Esophagus (tissue), 2 donors: ENCODE measurements at regions not wholly inside any gene's neighbourhood (a gene's known extent, or its start where the extent isn't known, plus 50 kb on each side); places are given as distances from the start of the nearest gene placed in this dataset.

Source experiments
- H3K27ac ChIP-seq, 2 donors: one replicate each; pipeline ENCODE4 v1.5.1; 2013; ENCODE audit warnings: low read depth in 2 of 2, mild to moderate bottlenecking in 2 of 2, inconsistent platforms in 1 of 2, low read length in 1 of 2, moderate library complexity in 1 of 2
- H3K27me3 ChIP-seq, 2 donors: one replicate each; pipeline ENCODE4 v1.6.1; 2013; ENCODE audit warnings: low read length in 2 of 2, control low read depth in 1 of 2, mild to moderate bottlenecking in 1 of 2; ENCODE audit not compliant: insufficient read depth in 2 of 2, control insufficient read depth in 1 of 2
- H3K36me3 ChIP-seq, 2 donors: one replicate each; pipeline ENCODE4 v1.6.1; 2013; ENCODE audit warnings: low read length in 1 of 2; ENCODE audit not compliant: control insufficient read depth in 2 of 2, insufficient read depth in 2 of 2
- H3K4me1 ChIP-seq, 2 donors: one replicate each; pipeline ENCODE4 v1.6.1; 2013; ENCODE audit warnings: low read length in 1 of 2; ENCODE audit not compliant: control insufficient read depth in 2 of 2, insufficient read depth in 2 of 2
- H3K4me3 ChIP-seq, 2 donors: one replicate each; pipeline ENCODE4 v1.5.1; 2013; ENCODE audit warnings: low read length in 2 of 2, mild to moderate bottlenecking in 2 of 2, low read depth in 1 of 2, moderate library complexity in 1 of 2
- H3K9me3 ChIP-seq, 2 donors: one replicate each; pipeline ENCODE4 v1.6.1; 2013; ENCODE audit warnings: mild to moderate bottlenecking in 2 of 2, low read depth in 1 of 2, low read length in 1 of 2, moderate library complexity in 1 of 2; ENCODE audit not compliant: control insufficient read depth in 2 of 2, insufficient read depth in 1 of 2
- WGBS, 2 donors: extraction: QIAGEN DNeasy Blood & Tissue Kit; methylation state at CpG; one replicate each; pipeline ENCODE4 v1.1.7; 2013; 5-methylcytosine and 5-hydroxymethylcytosine counted together
- donor health status: healthy with polysubstance abuse.
- donor health status: Bipolar disorder and iron deficiency.

GRCh38 chr12:19749906-19750574 is 310.7 kb downstream of the AEBP2 start:
- H3K27me3 ChIP-seq = no peaks in the 10 kb centered on the region
- no peaks in the 10 kb centered on the region for H3K4me1 ChIP-seq
- WGBS, 2 donors = 68 to 69% methylated on average over 7 of the region's 7 CpGs
- H3K4me3 ChIP-seq = no peak overlapping the region
- no peaks in the 10 kb centered on the region for H3K36me3 ChIP-seq
- H3K27ac ChIP-seq = no peak overlapping the region
- no peaks in the 10 kb centered on the region for H3K9me3 ChIP-seq

GRCh38 chr12:19751078-19751477 is 311.8 kb downstream of the AEBP2 start:
- no peaks in the 10 kb centered on the region for H3K9me3 ChIP-seq
- H3K27ac ChIP-seq = no peak overlapping the region
- no peaks in the 10 kb centered on the region for H3K27me3 ChIP-seq
- H3K4me1 ChIP-seq = no peaks in the 10 kb centered on the region
- no peak overlapping the region for H3K4me3 ChIP-seq
- H3K36me3 ChIP-seq = no peaks in the 10 kb centered on the region
- WGBS, 2 donors = 91 to 95% methylated on average over 1 of the region's 1 CpG

- no peak overlapping the region for H3K27ac ChIP-seq
- WGBS, 2 donors = 83 to 89% methylated on average over 3 of the region's 3 CpGs
These were observed 313.4 kb downstream of the AEBP2 start for GRCh38 chr12:19752712-19753111.

GRCh38 chr12:19755136-19755535 is 315.8 kb downstream of the AEBP2 start:
- Histone ChIP-seq H3K4me1 (no peaks in the 10 kb centered on the region), H3K9me3 (no peaks in the 10 kb centered on the region), H3K4me3 (no peak overlapping the region), H3K27ac (no peak overlapping the region), H3K27me3 (no peaks in the 10 kb centered on the region), H3K36me3 (no peaks in the 10 kb centered on the region)
- WGBS, 2 donors = 88 to 93% methylated on average over 2 of the region's 2 CpGs

More at GRCh38 chr12:19752712-19753111, 313.4 kb downstream of the AEBP2 start:
- no peaks in the 10 kb centered on the region for H3K9me3 ChIP-seq
- no peaks in the 10 kb centered on the region for H3K27me3 ChIP-seq
- H3K4me1 ChIP-seq = no peaks in the 10 kb centered on the region
- H3K4me3 ChIP-seq = no peak overlapping the region
- no peaks in the 10 kb centered on the region for H3K36me3 ChIP-seq

- WGBS, 2 donors = 40 to 46% methylated on average over 7 of the region's 7 CpGs
- H3K4me1 ChIP-seq = no peaks in the 10 kb centered on the region
- no peaks in the 10 kb centered on the region for H3K9me3 ChIP-seq
- no peaks in the 10 kb centered on the region for H3K27me3 ChIP-seq
- H3K4me3 ChIP-seq = no peak overlapping the region
- no peak overlapping the region for H3K27ac ChIP-seq
- no peaks in the 10 kb centered on the region for H3K36me3 ChIP-seq
These were observed 318.1 kb downstream of the AEBP2 start for GRCh38 chr12:19757317-19757877.

GRCh38 chr12:19759227-19759626 is 319.9 kb downstream of the AEBP2 start:
- H3K4me3 ChIP-seq = no peak overlapping the region
- H3K9me3 ChIP-seq = no peaks in the 10 kb centered on the region
- no peaks in the 10 kb centered on the region for H3K36me3 ChIP-seq
- no peaks in the 10 kb centered on the region for H3K27me3 ChIP-seq
- H3K27ac ChIP-seq = no peak overlapping the region
- no peaks in the 10 kb centered on the region for H3K4me1 ChIP-seq

GRCh38 chr12:19760611-19761010 is 321.3 kb downstream of the AEBP2 start:
- no peaks in the 10 kb centered on the region for H3K4me1 ChIP-seq
- H3K9me3 ChIP-seq = no peaks in the 10 kb centered on the region
- H3K27ac ChIP-seq = no peak overlapping the region
- H3K27me3 ChIP-seq = no peaks in the 10 kb centered on the region
- 90 to 92% methylated on average over 2 of the region's 2 CpGs for WGBS, 2 donors
- no peak overlapping the region for H3K4me3 ChIP-seq
- no peaks in the 10 kb centered on the region for H3K36me3 ChIP-seq

GRCh38 chr12:19761463-19761862 is 322.2 kb downstream of the AEBP2 start:
- Histone ChIP-seq H3K36me3 (no peaks in the 10 kb centered on the region), H3K4me3 (no peak overlapping the region), H3K27ac (no peak overlapping the region), H3K4me1 (no peaks in the 10 kb centered on the region), H3K27me3 (no peaks in the 10 kb centered on the region), H3K9me3 (no peaks in the 10 kb centered on the region)
- 76 to 83% methylated on average over 1 of the region's 1 CpG for WGBS, 2 donors

- Histone ChIP-seq H3K4me1 (no peaks in the 10 kb centered on the region), H3K4me3 (no peak overlapping the region), H3K36me3 (no peaks in the 10 kb centered on the region), H3K27me3 (no peaks in the 10 kb centered on the region), H3K27ac (no peak overlapping the region), H3K9me3 (no peaks in the 10 kb centered on the region)
- WGBS, 2 donors = 78 to 79% methylated on average over 1 of the region's 1 CpG
These were observed 324.2 kb downstream of the AEBP2 start for GRCh38 chr12:19763488-19763887.

GRCh38 chr12:19764408-19764807 is 325.1 kb downstream of the AEBP2 start:
- Histone ChIP-seq H3K9me3 (no peaks in the 10 kb centered on the region), H3K36me3 (no peaks in the 10 kb centered on the region), H3K4me1 (no peaks in the 10 kb centered on the region), H3K27ac (no peak overlapping the region), H3K4me3 (no peak overlapping the region), H3K27me3 (no peaks in the 10 kb centered on the region)
- WGBS, 2 donors = 68 to 75% methylated on average over 3 of the region's 3 CpGs
